T-helper 2 cell (primary cell): ENCODE measurements at regions not wholly inside any gene's neighbourhood (a gene's known extent, or its start where the extent isn't known, plus 50 kb on each side); places are given as distances from the start of the nearest gene placed in this dataset.
"Not testable (repeated sequence)": the region's sequence is repeated elsewhere in the genome, so short reads cannot be mapped to it uniquely, and the experiment has no call there.

Source experiments
- DNase-seq, 5 experiments: peaks; one replicate each; pipeline versions ENCODE4 v3.0.0 to v3.0.0-alpha.2; 2012 to 2022

GRCh38 chr4:27368781-27369180 is 508.1 kb downstream of the STIM2 start:
- DNase-seq: no peak

- DNase-seq: no peak
Observed at GRCh38 chr4:27381815-27382214, 521.2 kb downstream of the STIM2 start.

DNA sequence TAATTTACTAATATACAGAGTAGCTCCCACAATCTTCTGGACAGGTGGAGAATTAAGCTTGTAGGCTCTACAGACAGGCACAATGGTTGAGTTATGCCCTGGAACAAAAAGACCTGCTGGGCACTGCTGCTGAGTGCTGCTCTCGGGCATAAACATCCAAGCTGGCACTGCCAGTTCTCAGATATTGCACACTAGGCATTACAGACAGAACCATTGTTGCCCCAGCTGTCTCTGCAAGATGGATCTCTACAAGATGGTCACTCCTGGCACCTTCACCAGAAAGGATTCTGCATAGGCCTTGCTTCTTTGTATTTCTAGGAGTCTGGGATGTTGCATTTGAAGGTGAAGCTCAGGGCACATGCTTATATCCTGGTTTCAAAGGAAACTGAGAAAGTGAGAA is 527.1 kb downstream of the STIM2 start:
- DNase-seq: no peak

DNA sequence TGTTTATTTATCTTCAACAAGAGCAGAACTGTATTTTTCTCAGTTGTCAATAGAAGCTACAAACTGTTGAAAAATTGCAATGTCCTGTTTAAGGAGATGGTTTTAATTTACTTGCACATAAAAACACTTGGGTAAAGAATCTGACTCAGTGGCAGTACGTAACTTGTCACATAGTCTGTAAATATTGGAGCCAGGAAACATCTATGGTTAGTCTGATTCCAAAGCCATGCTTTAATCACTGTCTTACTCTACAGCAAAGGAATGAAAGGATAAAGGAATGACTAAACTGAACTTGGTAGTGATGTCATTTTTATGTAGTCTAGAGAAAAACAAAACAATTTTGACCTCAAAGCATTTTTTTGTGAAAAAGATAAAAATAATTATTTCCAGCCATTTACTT is 537.2 kb downstream of the STIM2 start:
- no peak for DNase-seq

DNA sequence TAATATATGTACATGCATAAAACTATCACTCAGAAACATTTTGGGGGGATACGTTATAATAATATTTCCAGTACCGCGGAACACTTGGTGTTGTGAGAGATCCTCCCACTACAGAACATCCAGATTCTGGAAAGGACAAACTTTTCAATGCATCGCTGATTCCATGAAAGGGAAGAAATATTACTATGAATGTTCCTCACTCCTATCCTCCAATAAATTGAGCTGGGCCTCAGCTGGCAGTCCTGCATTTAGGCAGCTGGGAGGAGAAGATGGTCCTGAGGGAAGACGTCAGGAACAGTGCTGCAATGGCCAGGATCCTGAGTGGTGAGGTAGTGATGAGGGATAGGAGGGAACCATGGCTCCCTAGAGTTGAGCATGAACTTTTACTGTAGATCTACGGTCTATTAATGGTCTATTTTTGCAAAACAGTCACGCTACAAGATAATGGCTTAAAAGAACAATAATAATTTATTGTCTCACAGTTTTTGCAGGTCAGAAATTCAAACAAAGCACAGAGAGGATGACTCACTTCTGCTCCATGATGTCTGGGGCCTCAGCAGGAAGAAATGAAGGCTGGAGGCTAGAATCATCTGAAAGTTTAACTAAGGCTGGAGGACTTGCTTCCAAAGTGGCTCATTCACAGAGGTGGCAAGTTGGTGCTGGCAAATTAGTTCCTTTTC is 538.1 kb downstream of the STIM2 start:
- DNase-seq: no peak

GRCh38 chr4:27407616-27408015 is 547.0 kb downstream of the STIM2 start:
- DNase-seq: no peak

DNA sequence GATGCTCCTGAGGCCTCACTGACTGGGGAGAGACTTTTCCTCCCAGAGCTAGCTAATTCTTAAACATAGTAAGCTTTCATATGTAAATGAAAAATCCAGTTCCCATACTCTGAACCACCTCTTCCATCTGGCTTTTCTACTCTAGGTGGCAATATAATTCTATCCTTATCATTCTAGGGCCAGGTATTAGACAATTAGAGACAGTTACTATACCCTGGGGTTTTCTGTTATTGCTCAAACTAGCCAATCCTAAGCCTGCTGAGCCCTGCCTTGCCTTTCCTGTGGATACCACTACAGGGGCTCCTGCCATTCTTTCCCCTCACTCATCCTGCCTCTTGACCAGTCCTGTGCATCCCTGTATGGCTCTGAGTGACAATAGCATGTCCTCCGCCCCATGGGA is 552.0 kb downstream of the STIM2 start:
- DNase-seq: no peak

DNA sequence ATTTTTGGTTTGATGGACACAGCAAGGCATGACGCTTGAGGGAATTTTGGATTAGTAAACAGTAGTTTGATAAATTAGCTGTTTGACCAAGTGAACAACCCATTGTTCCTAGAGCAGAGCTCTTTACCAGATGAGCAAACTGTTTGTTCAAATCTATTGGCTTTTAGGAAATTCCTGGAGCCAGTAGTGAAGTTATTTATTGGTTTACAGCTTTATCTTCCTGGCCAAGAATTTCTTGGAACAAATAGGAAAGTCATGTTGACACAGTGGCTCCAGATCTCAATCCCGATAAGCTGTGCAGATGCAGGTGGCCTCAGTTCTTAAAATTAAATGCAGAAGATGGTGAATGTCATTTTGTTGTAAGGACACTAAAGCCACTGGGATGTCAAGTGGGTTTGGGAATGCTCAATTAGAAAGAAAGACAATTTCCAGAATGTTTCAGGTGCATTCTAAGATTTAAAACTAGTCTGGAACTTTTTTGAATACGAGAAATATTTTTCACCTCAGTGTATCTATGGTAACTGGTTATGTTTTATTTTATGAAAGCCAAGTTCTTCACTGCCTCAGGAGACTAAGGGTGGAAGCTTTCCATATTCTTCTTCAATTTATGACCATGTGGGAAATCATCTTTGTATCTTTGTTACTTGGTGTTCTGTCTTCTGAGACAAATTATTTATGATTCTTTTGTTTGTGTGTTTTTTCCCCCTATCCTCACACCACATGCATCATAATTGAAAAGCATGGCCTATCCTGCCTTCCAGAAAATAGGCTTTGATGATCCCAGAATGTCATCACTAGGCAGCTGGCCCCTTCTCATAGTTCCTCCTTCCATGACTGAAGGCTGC is 554.5 kb downstream of the STIM2 start:
- DNase-seq: no peak

DNA sequence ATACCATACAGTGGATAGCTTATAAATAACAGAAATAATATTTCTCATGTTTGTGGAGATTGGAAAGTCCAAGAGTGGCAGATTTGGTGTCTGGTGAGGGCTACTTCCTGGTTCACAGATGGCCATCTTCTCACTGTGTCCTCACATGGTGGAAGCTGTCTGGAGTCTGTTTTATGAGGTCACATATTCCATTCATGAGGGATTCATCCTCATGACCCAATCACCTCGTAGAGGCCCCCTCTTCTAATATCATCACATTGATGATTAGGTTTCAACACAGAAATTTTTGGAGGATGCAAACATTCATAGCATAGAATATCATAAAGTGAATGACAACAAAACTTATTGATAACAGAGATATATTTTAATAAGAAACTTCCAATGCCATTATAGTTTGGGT is 568.0 kb downstream of the STIM2 start:
- DNase-seq: no peak

DNA sequence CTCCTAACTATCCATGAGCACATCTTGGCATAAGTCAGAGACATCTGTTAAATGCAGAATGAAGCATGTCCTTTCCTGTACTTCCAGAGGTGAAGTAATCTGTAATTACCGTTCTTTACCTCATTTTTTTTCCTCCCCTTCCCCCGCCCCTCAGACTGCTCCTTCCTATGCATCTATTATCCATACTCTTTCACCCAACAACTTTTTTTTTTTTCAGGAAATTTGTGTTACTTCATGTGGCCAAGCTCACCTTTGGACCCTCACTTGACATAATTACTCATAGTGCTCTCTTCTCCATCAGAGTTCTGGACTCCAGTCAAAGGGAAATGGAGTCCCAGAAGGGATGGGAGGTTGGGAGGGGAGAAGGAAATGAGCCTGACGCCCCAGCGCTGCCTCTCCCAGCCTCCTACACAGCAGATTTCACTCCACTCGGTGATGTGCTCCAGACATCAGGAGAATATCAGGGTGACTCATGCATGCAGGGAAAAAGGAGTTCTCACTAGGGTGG is 568.8 kb downstream of the STIM2 start:
- DNase-seq: no peak

- no peak for DNase-seq
Observed at GRCh38 chr4:27442146-27442545, 581.5 kb downstream of the STIM2 start.

DNA sequence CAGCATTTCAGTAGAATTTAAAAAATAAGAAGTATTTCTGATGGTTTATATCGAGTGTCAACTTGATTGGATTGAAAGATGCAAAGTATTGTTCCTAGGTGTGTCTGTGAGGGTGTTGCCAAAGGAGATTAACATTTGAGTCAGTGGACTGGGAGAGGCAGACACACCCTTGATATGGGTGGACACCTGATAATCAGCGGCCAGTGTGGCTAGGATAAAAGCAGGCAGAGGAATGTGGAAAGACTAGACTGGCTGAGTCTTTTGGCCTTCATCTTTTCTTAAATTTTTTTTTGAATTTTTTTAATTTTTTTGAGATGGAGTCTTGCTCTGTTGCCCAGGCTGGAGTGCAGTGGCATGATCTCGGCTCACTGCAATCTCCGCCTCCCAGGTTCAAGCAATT is 582.0 kb downstream of the STIM2 start:
- DNase-seq: not testable (repeated sequence)

DNA sequence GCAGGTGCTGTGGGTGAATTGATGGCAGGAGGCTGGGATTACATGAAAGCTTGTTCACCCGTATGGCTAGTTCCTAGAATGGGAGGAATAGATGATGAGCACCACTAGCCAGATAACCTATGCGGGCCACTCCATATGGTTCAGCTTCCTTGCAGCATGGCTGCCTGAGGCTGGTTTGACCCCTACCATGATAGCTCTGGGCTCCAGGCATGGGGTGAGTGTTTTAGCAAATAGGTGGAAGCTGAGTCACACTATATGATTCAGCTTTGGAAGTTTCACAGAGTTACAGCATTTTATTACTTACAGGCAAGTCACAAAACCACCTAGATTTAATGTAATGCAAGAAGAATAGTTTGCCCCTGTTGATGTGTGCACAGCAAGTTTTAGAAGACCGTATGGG is 603.2 kb downstream of the STIM2 start:
- no peak for DNase-seq

- DNase-seq: no peak
Observed at GRCh38 chr4:27467351-27467750, 606.7 kb downstream of the STIM2 start.

DNA sequence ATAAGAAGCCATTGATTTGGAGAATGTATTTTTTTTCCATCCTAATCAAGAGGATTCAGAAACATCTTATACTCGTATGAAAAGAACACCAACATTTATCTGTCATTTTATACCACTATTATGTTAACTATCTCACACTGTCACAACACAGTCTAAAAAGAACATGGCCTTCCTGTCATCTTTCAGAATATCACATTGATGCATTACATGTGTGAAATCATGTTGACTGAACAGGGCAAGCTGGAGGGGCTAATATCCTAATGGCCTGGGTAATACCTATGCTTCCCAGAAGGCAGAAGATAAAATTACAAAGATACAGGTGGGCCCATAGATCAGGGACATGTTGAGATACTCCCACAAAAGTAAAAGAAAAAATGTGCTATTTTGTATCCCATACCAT is 611.7 kb downstream of the STIM2 start:
- no peak for DNase-seq

GRCh38 chr4:27474691-27475090 is 614.0 kb downstream of the STIM2 start:
- no peak for DNase-seq

DNA sequence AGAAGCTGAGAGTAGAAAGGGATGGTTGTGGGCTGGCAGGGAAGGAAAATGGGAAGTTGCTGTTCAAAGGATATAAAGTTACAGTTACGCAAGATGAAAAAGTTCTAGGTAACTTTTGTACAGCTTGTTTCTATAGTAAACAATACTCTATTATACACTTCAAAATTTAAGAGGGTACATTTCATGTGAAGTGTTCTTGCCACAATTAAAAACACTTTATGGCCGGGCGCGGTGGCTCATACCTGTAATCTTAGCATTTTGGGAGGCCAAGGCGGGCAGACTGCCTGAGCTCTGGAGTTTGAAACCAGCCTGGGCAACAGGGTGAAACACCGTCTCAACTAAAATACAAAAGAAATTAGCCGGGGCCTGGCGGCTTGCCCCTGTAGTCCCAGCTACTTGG is 623.6 kb downstream of the STIM2 start:
- no peak for DNase-seq

DNA sequence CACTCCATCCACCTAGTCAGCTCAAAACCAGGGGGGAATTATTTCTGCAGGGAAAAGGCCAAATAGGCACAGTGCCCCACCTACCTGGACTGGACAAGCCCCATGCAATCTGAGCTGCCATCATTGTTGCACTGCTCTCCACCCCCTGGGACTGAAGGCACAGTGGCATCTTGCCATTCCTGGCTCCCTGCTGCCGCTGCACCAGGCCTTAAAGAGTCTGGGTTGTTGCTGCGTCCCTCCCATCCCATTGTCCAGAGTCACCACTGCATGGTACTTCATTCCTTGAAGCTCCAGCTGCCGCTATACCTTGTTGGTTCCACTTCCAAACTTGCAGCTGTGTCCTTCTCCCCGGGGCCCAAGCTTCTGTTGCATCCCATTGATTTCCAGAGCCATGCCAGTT is 629.7 kb downstream of the STIM2 start:
- DNase-seq: no peak

- no peak for DNase-seq
Observed at GRCh38 chr4:27490766-27491165, 630.1 kb downstream of the STIM2 start.

DNA sequence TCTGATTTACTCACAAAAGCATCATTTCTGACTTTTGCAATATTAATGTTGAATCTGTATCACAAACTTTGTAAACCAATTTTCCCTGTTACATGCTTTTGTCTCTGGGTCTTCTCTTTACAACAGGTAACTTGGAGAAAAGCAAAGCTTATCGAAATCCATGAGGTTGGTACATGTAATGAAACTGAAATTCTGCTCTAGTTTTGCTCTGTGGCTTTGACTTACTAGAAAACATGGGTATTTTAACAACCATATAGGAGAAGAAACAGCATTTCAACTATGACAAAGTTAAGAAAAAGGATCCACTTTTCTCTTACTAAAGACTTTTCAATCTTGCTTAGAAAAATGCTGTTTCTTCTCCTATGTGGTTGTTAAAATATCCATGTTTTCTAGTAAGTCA is 645.8 kb downstream of the STIM2 start:
- no peak for DNase-seq

- DNase-seq: no peak
Observed at GRCh38 chr4:27514711-27515110, 654.1 kb downstream of the STIM2 start.

DNA sequence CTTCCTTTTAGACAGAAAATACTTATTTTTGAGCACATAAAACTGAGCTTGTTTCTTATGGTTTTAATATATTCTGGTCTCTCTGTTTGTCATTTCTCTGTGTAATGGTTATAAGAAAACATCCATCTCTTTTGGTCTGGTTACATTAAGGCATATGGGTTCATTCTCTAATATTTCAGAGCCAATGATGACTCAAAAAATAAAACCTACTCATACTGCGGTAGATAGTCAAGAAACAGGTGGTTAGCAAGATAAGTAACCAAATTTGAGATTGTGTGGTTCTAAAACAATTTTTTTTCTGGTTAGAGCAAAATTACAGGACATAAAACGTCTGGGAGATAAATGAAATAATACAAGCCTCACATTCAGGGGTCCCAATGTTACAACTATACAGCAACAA is 654.5 kb downstream of the STIM2 start:
- DNase-seq: no peak

GRCh38 chr4:27518876-27519275 is 658.2 kb downstream of the STIM2 start:
- DNase-seq: no peak

- no peak for DNase-seq
Observed at GRCh38 chr4:27524224-27524623, 663.6 kb downstream of the STIM2 start.
